ENCODE measurements at regions not wholly inside any gene's neighbourhood (a gene's known extent, or its start where the extent isn't known, plus 50 kb on each side); places are given as distances from the start of the nearest gene placed in this dataset.

DNA sequence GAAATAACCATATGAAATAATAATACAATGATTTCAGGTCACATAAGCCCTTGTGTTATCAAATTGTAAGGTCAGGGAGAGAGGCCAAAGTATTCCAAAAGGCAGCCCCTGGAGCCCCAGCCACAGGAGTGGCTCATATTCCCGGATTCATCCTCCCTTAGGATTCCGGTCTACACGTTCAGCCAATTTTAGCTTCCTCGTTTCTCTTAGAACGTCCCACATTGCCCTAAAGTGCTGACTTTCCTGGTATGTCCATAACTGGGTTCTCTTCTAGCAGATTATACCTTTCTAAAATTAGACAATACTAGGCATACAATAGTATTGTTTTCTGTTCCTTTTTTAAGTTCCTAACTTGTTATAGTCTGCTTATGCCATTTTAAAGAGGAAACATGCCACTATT, 192.7 kb upstream of the NOX3 start:
- Histone ChIP-seq H3K36me3 (ENCODE audit: control insufficient read depth in 2 of 2, insufficient read depth in 2 of 2, low read length in 1 of 2) (no peaks in the 10 kb centered on the region), H3K27me3 (ENCODE audit: control insufficient read depth in 2 of 2, insufficient read depth in 1 of 2, low read length in 1 of 2) (no peaks in the 10 kb centered on the region), H3K4me1 (ENCODE audit: control insufficient read depth in 2 of 2, insufficient read depth in 2 of 2, low read length in 2 of 2) (no peaks in the 10 kb centered on the region), H3K4me3 (ENCODE audit: low read length in 2 of 2) (no peak overlapping the region), H3K9me3 (ENCODE audit: control insufficient read depth in 2 of 2, insufficient read depth in 1 of 2, low read length in 1 of 2) (no peaks in the 10 kb centered on the region), H3K27ac (ENCODE audit: low read depth in 1 of 2, low read length in 1 of 2) (no peak overlapping the region)
- WGBS = 86% methylated on average over 5 of the region's 5 CpGs
- no peak for DNase-seq (ENCODE audit: low read depth in 6 of 9, low spot score in 9 of 9)

DNA sequence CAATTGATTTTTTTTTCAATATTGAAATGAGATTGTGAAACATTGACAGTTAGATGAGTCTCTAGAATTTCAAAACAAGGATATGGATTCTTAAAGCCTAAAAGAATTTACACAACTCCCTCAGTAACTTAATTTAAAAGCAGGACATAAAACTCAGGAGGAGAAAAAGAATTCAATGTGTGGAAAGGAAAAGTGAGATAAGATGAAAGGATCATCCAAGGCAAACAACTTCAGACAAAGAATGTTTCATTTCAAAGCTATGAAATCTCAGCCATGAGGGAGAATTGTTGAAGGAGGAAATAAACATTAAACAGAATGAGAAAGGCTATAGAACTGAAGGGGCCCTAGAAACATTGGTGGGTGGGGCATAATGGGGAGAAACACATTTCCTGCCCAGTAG, 191.7 kb upstream of the NOX3 start:
- no peak overlapping the region for H3K27ac ChIP-seq (ENCODE audit: low read depth in 1 of 2, low read length in 1 of 2)
- no peaks in the 10 kb centered on the region for H3K36me3 ChIP-seq (ENCODE audit: control insufficient read depth in 2 of 2, insufficient read depth in 2 of 2, low read length in 1 of 2)
- no peak for DNase-seq (ENCODE audit: low read depth in 6 of 9, low spot score in 9 of 9)
- H3K27me3 ChIP-seq (ENCODE audit: control insufficient read depth in 2 of 2, insufficient read depth in 1 of 2, low read length in 1 of 2) = no peaks in the 10 kb centered on the region
- H3K9me3 ChIP-seq (ENCODE audit: control insufficient read depth in 2 of 2, insufficient read depth in 1 of 2, low read length in 1 of 2) = no peaks in the 10 kb centered on the region
- H3K4me1 ChIP-seq (ENCODE audit: control insufficient read depth in 2 of 2, insufficient read depth in 2 of 2, low read length in 2 of 2) = no peaks in the 10 kb centered on the region
- no peak overlapping the region for H3K4me3 ChIP-seq (ENCODE audit: low read length in 2 of 2)

DNA sequence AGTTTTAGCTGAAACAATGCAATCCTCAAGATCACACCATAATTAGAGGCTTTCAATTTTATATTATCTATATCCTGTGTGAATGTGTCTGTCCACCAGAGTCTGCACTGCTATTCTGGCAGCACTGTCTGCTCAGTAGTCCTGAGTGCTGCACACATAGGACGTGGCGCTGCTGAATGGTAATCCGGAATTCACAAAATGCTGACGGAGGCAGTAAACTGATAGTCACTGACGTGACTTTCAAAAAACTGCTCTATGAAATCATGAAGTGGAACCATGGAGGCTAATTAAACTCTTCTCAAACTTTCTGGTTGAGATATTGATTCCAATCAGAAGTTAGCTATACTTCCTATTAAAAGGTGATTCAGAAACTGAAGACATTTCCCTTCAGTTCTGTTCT, 190.8 kb upstream of the NOX3 start:
- no peak for DNase-seq (ENCODE audit: low read depth in 6 of 9, low spot score in 9 of 9)
- Histone ChIP-seq H3K9me3 (ENCODE audit: control insufficient read depth in 2 of 2, insufficient read depth in 1 of 2, low read length in 1 of 2) (no peaks in the 10 kb centered on the region), H3K27me3 (ENCODE audit: control insufficient read depth in 2 of 2, insufficient read depth in 1 of 2, low read length in 1 of 2) (no peaks in the 10 kb centered on the region), H3K4me1 (ENCODE audit: control insufficient read depth in 2 of 2, insufficient read depth in 2 of 2, low read length in 2 of 2) (no peaks in the 10 kb centered on the region), H3K4me3 (ENCODE audit: low read length in 2 of 2) (no peak overlapping the region), H3K36me3 (ENCODE audit: control insufficient read depth in 2 of 2, insufficient read depth in 2 of 2, low read length in 1 of 2) (no peaks in the 10 kb centered on the region), H3K27ac (ENCODE audit: low read depth in 1 of 2, low read length in 1 of 2) (no peak overlapping the region)
- WGBS = 94% methylated on average over 5 of the region's 5 CpGs

DNA sequence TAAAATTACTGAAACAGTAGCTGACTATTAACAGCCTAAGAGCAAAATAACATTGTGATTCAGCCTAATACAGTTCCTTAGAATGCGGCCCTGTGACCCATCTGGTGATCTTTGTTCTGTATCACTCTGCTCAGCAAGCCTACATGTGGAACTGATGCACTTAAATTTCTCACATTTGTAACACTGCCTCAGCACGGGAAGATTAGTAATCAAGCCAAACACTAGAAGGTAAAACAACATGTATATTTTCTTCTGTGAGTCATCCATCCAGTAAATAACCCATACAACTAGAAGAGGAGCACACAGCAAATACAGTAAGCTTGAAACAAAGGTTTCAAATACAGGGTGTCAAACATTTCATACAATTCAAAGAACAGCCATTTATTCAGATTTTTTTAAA, 189.7 kb upstream of the NOX3 start:
- no peaks in the 10 kb centered on the region for H3K9me3 ChIP-seq (ENCODE audit: control insufficient read depth in 2 of 2, insufficient read depth in 1 of 2, low read length in 1 of 2)
- no peaks in the 10 kb centered on the region for H3K36me3 ChIP-seq (ENCODE audit: control insufficient read depth in 2 of 2, insufficient read depth in 2 of 2, low read length in 1 of 2)
- 92% methylated on average over 2 of the region's 2 CpGs for WGBS
- DNase-seq (ENCODE audit: low read depth in 6 of 9, low spot score in 9 of 9) = no peak
- no peak overlapping the region for H3K4me3 ChIP-seq (ENCODE audit: low read length in 2 of 2)
- H3K27ac ChIP-seq (ENCODE audit: low read depth in 1 of 2, low read length in 1 of 2) = no peak overlapping the region
- H3K4me1 ChIP-seq (ENCODE audit: control insufficient read depth in 2 of 2, insufficient read depth in 2 of 2, low read length in 2 of 2) = no peaks in the 10 kb centered on the region
- no peaks in the 10 kb centered on the region for H3K27me3 ChIP-seq (ENCODE audit: control insufficient read depth in 2 of 2, insufficient read depth in 1 of 2, low read length in 1 of 2)

DNA sequence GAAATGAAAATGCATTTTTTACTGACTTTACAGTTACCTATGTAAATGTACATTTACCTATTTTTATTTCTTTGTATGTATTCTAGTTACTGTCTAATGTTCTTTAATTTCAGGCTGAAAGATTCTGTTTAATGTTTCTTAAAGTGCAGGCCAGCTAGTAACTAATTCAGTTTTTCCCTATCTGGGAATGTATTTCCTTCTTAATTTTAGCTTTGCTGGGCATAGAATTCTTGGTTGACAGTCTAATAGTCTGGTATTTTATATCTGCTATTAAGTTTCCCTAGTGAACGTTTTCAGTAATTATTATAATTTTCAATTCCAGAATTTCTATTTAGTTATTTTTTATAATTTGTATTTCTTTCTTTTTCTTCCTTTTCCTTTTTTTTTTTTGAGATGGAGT, 186.0 kb upstream of the NOX3 start:
- H3K36me3 ChIP-seq (ENCODE audit: control insufficient read depth in 2 of 2, insufficient read depth in 2 of 2, low read length in 1 of 2) = no peaks in the 10 kb centered on the region
- no peak overlapping the region for H3K4me3 ChIP-seq (ENCODE audit: low read length in 2 of 2)
- no peaks in the 10 kb centered on the region for H3K4me1 ChIP-seq (ENCODE audit: control insufficient read depth in 2 of 2, insufficient read depth in 2 of 2, low read length in 2 of 2)
- no peak for DNase-seq (ENCODE audit: low read depth in 6 of 9, low spot score in 9 of 9)
- 93% methylated on average over 1 of the region's 1 CpG for WGBS
- H3K27ac ChIP-seq (ENCODE audit: low read depth in 1 of 2, low read length in 1 of 2) = no peak overlapping the region
- H3K27me3 ChIP-seq (ENCODE audit: control insufficient read depth in 2 of 2, insufficient read depth in 1 of 2, low read length in 1 of 2) = no peaks in the 10 kb centered on the region
- no peaks in the 10 kb centered on the region for H3K9me3 ChIP-seq (ENCODE audit: control insufficient read depth in 2 of 2, insufficient read depth in 1 of 2, low read length in 1 of 2)

DNA sequence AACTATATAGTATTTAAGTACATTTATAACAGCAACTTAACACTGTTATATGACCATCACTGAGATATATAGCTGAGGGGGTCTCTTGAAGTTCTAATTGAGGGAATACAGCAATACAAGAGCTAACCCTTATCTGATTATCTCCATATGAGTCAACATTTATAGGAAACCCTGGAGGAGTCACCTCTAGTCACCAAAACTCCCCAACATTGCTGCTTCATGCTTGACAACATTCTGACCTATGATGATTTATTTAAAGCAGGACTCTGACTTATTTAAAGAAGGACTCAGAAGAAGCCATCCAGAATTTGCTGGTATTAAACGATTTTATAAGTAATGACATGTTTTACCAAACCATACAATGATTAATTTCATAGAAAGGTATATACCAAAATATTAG, 182.6 kb upstream of the NOX3 start:
- no peak overlapping the region for H3K27ac ChIP-seq (ENCODE audit: low read depth in 1 of 2, low read length in 1 of 2)
- DNase-seq (ENCODE audit: low read depth in 6 of 9, low spot score in 9 of 9) = no peak
- H3K4me3 ChIP-seq (ENCODE audit: low read length in 2 of 2) = no peak overlapping the region
- no peaks in the 10 kb centered on the region for H3K36me3 ChIP-seq (ENCODE audit: control insufficient read depth in 2 of 2, insufficient read depth in 2 of 2, low read length in 1 of 2)
- H3K9me3 ChIP-seq (ENCODE audit: control insufficient read depth in 2 of 2, insufficient read depth in 1 of 2, low read length in 1 of 2) = no peaks in the 10 kb centered on the region
- WGBS = 96% methylated on average over 1 of the region's 1 CpG
- no peaks in the 10 kb centered on the region for H3K27me3 ChIP-seq (ENCODE audit: control insufficient read depth in 2 of 2, insufficient read depth in 1 of 2, low read length in 1 of 2)
- H3K4me1 ChIP-seq (ENCODE audit: control insufficient read depth in 2 of 2, insufficient read depth in 2 of 2, low read length in 2 of 2) = no peaks in the 10 kb centered on the region

DNA sequence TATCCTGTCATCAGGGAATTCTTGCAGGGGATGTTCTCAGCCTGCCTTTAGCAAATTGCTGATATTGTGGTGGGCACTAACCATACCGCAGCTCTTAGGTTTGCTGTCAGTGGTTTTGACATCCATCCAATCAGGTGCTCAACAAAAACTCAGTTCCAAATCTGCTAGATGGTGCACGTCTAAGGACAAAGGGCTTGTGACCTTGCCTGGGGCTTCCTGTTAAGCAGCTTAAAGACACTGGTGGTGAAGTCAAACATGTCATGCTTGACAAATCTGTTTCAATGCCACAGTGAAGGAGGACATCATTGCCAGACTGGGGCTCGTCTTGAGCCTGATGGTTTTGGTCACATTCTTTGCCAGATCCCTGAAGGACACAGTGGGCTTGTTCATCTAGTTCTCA, 179.8 kb upstream of the NOX3 start:
- H3K36me3 ChIP-seq (ENCODE audit: control insufficient read depth in 2 of 2, insufficient read depth in 2 of 2, low read length in 1 of 2) = no peaks in the 10 kb centered on the region
- H3K27ac ChIP-seq (ENCODE audit: low read depth in 1 of 2, low read length in 1 of 2) = no peak overlapping the region
- no peaks in the 10 kb centered on the region for H3K4me1 ChIP-seq (ENCODE audit: control insufficient read depth in 2 of 2, insufficient read depth in 2 of 2, low read length in 2 of 2)
- H3K9me3 ChIP-seq (ENCODE audit: control insufficient read depth in 2 of 2, insufficient read depth in 1 of 2, low read length in 1 of 2) = no peaks in the 10 kb centered on the region
- no peak overlapping the region for H3K4me3 ChIP-seq (ENCODE audit: low read length in 2 of 2)
- no peaks in the 10 kb centered on the region for H3K27me3 ChIP-seq (ENCODE audit: control insufficient read depth in 2 of 2, insufficient read depth in 1 of 2, low read length in 1 of 2)
- WGBS = 92% methylated on average over 3 of the region's 3 CpGs
- DNase-seq (ENCODE audit: low read depth in 6 of 9, low spot score in 9 of 9) = no peak

DNA sequence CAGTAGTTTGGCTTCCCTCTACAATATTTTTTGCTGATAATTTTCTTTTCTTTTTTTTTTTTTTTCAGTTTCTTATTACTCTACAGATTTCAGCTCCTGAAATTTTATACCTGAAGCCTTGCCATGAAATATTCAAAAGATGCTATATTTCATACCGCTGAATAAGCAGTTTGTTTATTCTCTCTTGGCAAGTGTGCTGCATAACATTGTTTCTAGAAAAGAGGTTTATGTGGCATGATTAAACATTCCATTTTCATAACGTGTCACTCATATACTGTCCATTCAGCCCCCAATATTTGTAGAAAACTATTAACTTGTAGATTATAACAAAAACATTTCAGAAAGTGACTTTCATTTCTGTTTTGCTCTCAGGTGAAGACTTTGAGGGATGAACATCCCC, 174.4 kb upstream of the NOX3 start:
- no peak for DNase-seq (ENCODE audit: low read depth in 6 of 9, low spot score in 9 of 9)
- H3K27me3 ChIP-seq (ENCODE audit: control insufficient read depth in 2 of 2, insufficient read depth in 1 of 2, low read length in 1 of 2) = no peaks in the 10 kb centered on the region
- no peaks in the 10 kb centered on the region for H3K4me1 ChIP-seq (ENCODE audit: control insufficient read depth in 2 of 2, insufficient read depth in 2 of 2, low read length in 2 of 2)
- 93% methylated on average over 2 of the region's 2 CpGs for WGBS
- H3K27ac ChIP-seq (ENCODE audit: low read depth in 1 of 2, low read length in 1 of 2) = no peak overlapping the region
- no peaks in the 10 kb centered on the region for H3K36me3 ChIP-seq (ENCODE audit: control insufficient read depth in 2 of 2, insufficient read depth in 2 of 2, low read length in 1 of 2)
- no peak overlapping the region for H3K4me3 ChIP-seq (ENCODE audit: low read length in 2 of 2)
- peaks cover 0 to 3% of the 10 kb centered on the region in 2 donors for H3K9me3 ChIP-seq (ENCODE audit: control insufficient read depth in 2 of 2, insufficient read depth in 1 of 2, low read length in 1 of 2)

DNA sequence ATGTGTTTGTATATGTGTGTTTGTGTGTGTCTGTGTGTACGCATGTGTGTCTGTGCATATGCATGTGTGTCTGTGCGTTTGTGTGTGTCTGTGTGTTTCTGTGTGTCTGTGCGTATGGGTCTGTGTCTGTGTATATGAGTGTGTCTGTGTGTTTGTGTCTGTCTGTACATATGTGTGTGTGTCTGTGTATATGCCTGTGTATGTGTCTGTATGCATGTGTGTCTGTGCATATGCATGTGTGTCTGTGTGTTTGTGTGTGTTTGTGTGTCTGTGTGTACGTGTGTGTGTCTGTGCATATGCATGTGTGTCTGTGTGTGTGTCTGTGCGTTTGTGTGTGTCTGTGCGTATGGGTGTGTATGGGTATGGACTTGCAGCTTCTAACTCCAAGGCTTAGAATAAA, 174.0 kb upstream of the NOX3 start:
- no peaks in the 10 kb centered on the region for H3K27me3 ChIP-seq (ENCODE audit: control insufficient read depth in 2 of 2, insufficient read depth in 1 of 2, low read length in 1 of 2)
- H3K27ac ChIP-seq (ENCODE audit: low read depth in 1 of 2, low read length in 1 of 2) = no peak overlapping the region
- H3K4me1 ChIP-seq (ENCODE audit: control insufficient read depth in 2 of 2, insufficient read depth in 2 of 2, low read length in 2 of 2) = no peaks in the 10 kb centered on the region
- no peak for DNase-seq (ENCODE audit: low read depth in 6 of 9, low spot score in 9 of 9)
- no peak overlapping the region for H3K4me3 ChIP-seq (ENCODE audit: low read length in 2 of 2)
- WGBS = 70% methylated on average over 6 of the region's 6 CpGs
- peaks cover 0 to 3% of the 10 kb centered on the region in 2 donors for H3K9me3 ChIP-seq (ENCODE audit: control insufficient read depth in 2 of 2, insufficient read depth in 1 of 2, low read length in 1 of 2)
- H3K36me3 ChIP-seq (ENCODE audit: control insufficient read depth in 2 of 2, insufficient read depth in 2 of 2, low read length in 1 of 2) = no peaks in the 10 kb centered on the region

DNA sequence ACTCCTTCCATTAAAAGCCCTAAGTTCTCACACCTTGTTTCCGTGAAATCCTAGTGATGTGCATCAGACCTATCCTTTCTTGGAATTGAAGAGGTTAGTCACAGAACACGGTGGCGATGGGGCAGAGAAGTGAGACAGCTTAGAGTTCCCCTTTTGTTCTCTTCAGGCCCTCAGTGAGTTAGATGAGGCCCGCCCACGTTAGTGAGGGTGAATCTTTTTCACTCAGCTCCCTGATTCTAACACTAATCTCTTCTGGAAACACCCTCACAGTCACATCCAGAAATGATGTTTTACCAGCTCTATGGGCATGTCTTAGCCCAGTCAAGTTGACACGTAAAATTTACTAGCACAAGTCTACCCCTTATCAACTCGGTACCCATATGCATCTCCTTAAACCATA, 172.7 kb upstream of the NOX3 start:
- H3K4me3 ChIP-seq (ENCODE audit: low read length in 2 of 2) = no peak overlapping the region
- H3K9me3 ChIP-seq (ENCODE audit: control insufficient read depth in 2 of 2, insufficient read depth in 1 of 2, low read length in 1 of 2) = peaks cover 0 to 3% of the 10 kb centered on the region in 2 donors
- H3K27me3 ChIP-seq (ENCODE audit: control insufficient read depth in 2 of 2, insufficient read depth in 1 of 2, low read length in 1 of 2) = no peaks in the 10 kb centered on the region
- no peak for DNase-seq (ENCODE audit: low read depth in 6 of 9, low spot score in 9 of 9)
- H3K4me1 ChIP-seq (ENCODE audit: control insufficient read depth in 2 of 2, insufficient read depth in 2 of 2, low read length in 2 of 2) = no peaks in the 10 kb centered on the region
- WGBS = 93% methylated on average over 7 of the region's 7 CpGs
- no peak overlapping the region for H3K27ac ChIP-seq (ENCODE audit: low read depth in 1 of 2, low read length in 1 of 2)
- no peaks in the 10 kb centered on the region for H3K36me3 ChIP-seq (ENCODE audit: control insufficient read depth in 2 of 2, insufficient read depth in 2 of 2, low read length in 1 of 2)
